Activated naive CD8-positive, alpha-beta T cell treated with anti-CD3 and anti-CD28 coated beads for 36 hours (primary cell): ENCODE measurements at regions not wholly inside any gene's neighbourhood (a gene's known extent, or its start where the extent isn't known, plus 50 kb on each side); places are given as distances from the start of the nearest gene placed in this dataset.

ENCODE experiments used
- DNase-seq: peaks from one replicate; pipeline ENCODE4 v3.0.0; 2021
- H3K27ac Mint-ChIP-seq: one replicate; pipeline ENCODE4 v1.8.0; 2022; ENCODE audit warnings: mild to moderate bottlenecking, moderate library complexity, mixed read lengths
- H3K27me3 Mint-ChIP-seq: one replicate; pipeline ENCODE4 v1.8.0; 2022; ENCODE audit warnings: mild to moderate bottlenecking, mixed read lengths
- H3K36me3 Mint-ChIP-seq: one replicate; pipeline ENCODE4 v1.8.0; 2021; ENCODE audit warnings: mild to moderate bottlenecking, mixed read lengths
- H3K4me1 Mint-ChIP-seq: one replicate; pipeline ENCODE4 v1.8.0; 2021; ENCODE audit warnings: mixed read lengths
- H3K4me3 Mint-ChIP-seq: one replicate; pipeline ENCODE4 v1.8.0; 2022; ENCODE audit warnings: mild to moderate bottlenecking, moderate library complexity, mixed read lengths
- H3K9me3 Mint-ChIP-seq: one replicate; pipeline ENCODE4 v1.8.0; 2022; ENCODE audit warnings: mixed read lengths

GRCh38 chr9:28923351-28923750 lies 1350.1 kb upstream of the C9orf72 start:
- Mint-ChIP-seq H3K27ac (no peak overlapping the region), H3K36me3 (no peaks in the 10 kb centered on the region), H3K4me3 (no peak overlapping the region), H3K27me3 (no peaks in the 10 kb centered on the region), H3K9me3 (peaks cover 3% of the 10 kb centered on the region), H3K4me1 (no peaks in the 10 kb centered on the region)
- DNase-seq: no peak

- no peak for DNase-seq
- Mint-ChIP-seq H3K36me3 (no peaks in the 10 kb centered on the region), H3K4me1 (no peaks in the 10 kb centered on the region), H3K27me3 (no peaks in the 10 kb centered on the region), H3K9me3 (peaks cover 3% of the 10 kb centered on the region), H3K27ac (no peak overlapping the region), H3K4me3 (no peak overlapping the region)
These were observed 1351.9 kb upstream of the C9orf72 start for GRCh38 chr9:28925157-28925556.

GRCh38 chr9:28926306-28926705 lies 1353.0 kb upstream of the C9orf72 start:
- peaks cover 3% of the 10 kb centered on the region for H3K9me3 Mint-ChIP-seq
- H3K4me1 Mint-ChIP-seq: no peaks in the 10 kb centered on the region
- DNase-seq: no peak
- H3K27ac Mint-ChIP-seq: no peak overlapping the region
- H3K27me3 Mint-ChIP-seq: no peaks in the 10 kb centered on the region
- no peak overlapping the region for H3K4me3 Mint-ChIP-seq
- no peaks in the 10 kb centered on the region for H3K36me3 Mint-ChIP-seq

- no peaks in the 10 kb centered on the region for H3K36me3 Mint-ChIP-seq
- H3K9me3 Mint-ChIP-seq: peaks cover 3% of the 10 kb centered on the region
- H3K27ac Mint-ChIP-seq: no peak overlapping the region
- H3K4me1 Mint-ChIP-seq: no peaks in the 10 kb centered on the region
- H3K27me3 Mint-ChIP-seq: no peaks in the 10 kb centered on the region
- H3K4me3 Mint-ChIP-seq: no peak overlapping the region
- no peak for DNase-seq
These were observed 1354.4 kb upstream of the C9orf72 start for GRCh38 chr9:28927691-28928090.

- Mint-ChIP-seq H3K27me3 (no peaks in the 10 kb centered on the region), H3K4me3 (no peak overlapping the region), H3K27ac (no peak overlapping the region), H3K4me1 (no peaks in the 10 kb centered on the region), H3K36me3 (no peaks in the 10 kb centered on the region), H3K9me3 (peaks cover 7% of the 10 kb centered on the region)
- DNase-seq: no peak
These were observed 1356.2 kb upstream of the C9orf72 start for GRCh38 chr9:28929433-28929832.

- no peaks in the 10 kb centered on the region for H3K27me3 Mint-ChIP-seq
- H3K9me3 Mint-ChIP-seq: peaks cover 7% of the 10 kb centered on the region
- H3K4me3 Mint-ChIP-seq: no peak overlapping the region
- DNase-seq: no peak
- H3K4me1 Mint-ChIP-seq: no peaks in the 10 kb centered on the region
- no peak overlapping the region for H3K27ac Mint-ChIP-seq
- no peaks in the 10 kb centered on the region for H3K36me3 Mint-ChIP-seq
These were observed 1357.5 kb upstream of the C9orf72 start for GRCh38 chr9:28930766-28931165.

- H3K27me3 Mint-ChIP-seq: no peaks in the 10 kb centered on the region
- no peak for DNase-seq
- no peaks in the 10 kb centered on the region for H3K4me1 Mint-ChIP-seq
- no peaks in the 10 kb centered on the region for H3K36me3 Mint-ChIP-seq
- H3K9me3 Mint-ChIP-seq: peaks cover 6% of the 10 kb centered on the region
- no peak overlapping the region for H3K27ac Mint-ChIP-seq
- H3K4me3 Mint-ChIP-seq: no peak overlapping the region
These were observed 1360.8 kb upstream of the C9orf72 start for GRCh38 chr9:28934111-28934510.

GRCh38 chr9:28938981-28939380 lies 1365.7 kb upstream of the C9orf72 start:
- H3K4me1 Mint-ChIP-seq: no peaks in the 10 kb centered on the region
- no peak for DNase-seq
- no peaks in the 10 kb centered on the region for H3K36me3 Mint-ChIP-seq
- no peak overlapping the region for H3K4me3 Mint-ChIP-seq
- no peaks in the 10 kb centered on the region for H3K9me3 Mint-ChIP-seq
- no peak overlapping the region for H3K27ac Mint-ChIP-seq
- H3K27me3 Mint-ChIP-seq: no peaks in the 10 kb centered on the region

- H3K27ac Mint-ChIP-seq: no peak overlapping the region
- no peak overlapping the region for H3K4me3 Mint-ChIP-seq
- no peaks in the 10 kb centered on the region for H3K4me1 Mint-ChIP-seq
- no peaks in the 10 kb centered on the region for H3K9me3 Mint-ChIP-seq
- H3K36me3 Mint-ChIP-seq: no peaks in the 10 kb centered on the region
- DNase-seq: no peak
- no peaks in the 10 kb centered on the region for H3K27me3 Mint-ChIP-seq
These were observed 1368.6 kb upstream of the C9orf72 start for GRCh38 chr9:28941856-28942255.

GRCh38 chr9:28942941-28943340 lies 1369.7 kb upstream of the C9orf72 start:
- Mint-ChIP-seq H3K4me1 (no peaks in the 10 kb centered on the region), H3K27ac (no peak overlapping the region), H3K4me3 (no peak overlapping the region), H3K27me3 (no peaks in the 10 kb centered on the region), H3K36me3 (no peaks in the 10 kb centered on the region), H3K9me3 (no peaks in the 10 kb centered on the region)
- DNase-seq: no peak

GRCh38 chr9:28946648-28947047 lies 1373.4 kb upstream of the C9orf72 start:
- no peak for DNase-seq
- Mint-ChIP-seq H3K27ac (no peak overlapping the region), H3K4me3 (no peak overlapping the region), H3K36me3 (no peaks in the 10 kb centered on the region), H3K27me3 (no peaks in the 10 kb centered on the region), H3K4me1 (no peaks in the 10 kb centered on the region), H3K9me3 (peaks cover 11% of the 10 kb centered on the region)

- peaks cover 11% of the 10 kb centered on the region for H3K9me3 Mint-ChIP-seq
- H3K36me3 Mint-ChIP-seq: no peaks in the 10 kb centered on the region
- no peaks in the 10 kb centered on the region for H3K27me3 Mint-ChIP-seq
- H3K27ac Mint-ChIP-seq: no peak overlapping the region
- no peak overlapping the region for H3K4me3 Mint-ChIP-seq
- no peaks in the 10 kb centered on the region for H3K4me1 Mint-ChIP-seq
- DNase-seq: no peak
These were observed 1378.7 kb upstream of the C9orf72 start for GRCh38 chr9:28951945-28952344.

GRCh38 chr9:28956116-28956880 lies 1383.0 kb upstream of the C9orf72 start:
- H3K27ac Mint-ChIP-seq: no peak overlapping the region
- no peaks in the 10 kb centered on the region for H3K9me3 Mint-ChIP-seq
- no peaks in the 10 kb centered on the region for H3K4me1 Mint-ChIP-seq
- H3K4me3 Mint-ChIP-seq: no peak overlapping the region
- H3K27me3 Mint-ChIP-seq: no peaks in the 10 kb centered on the region
- no peaks in the 10 kb centered on the region for H3K36me3 Mint-ChIP-seq
- no peak for DNase-seq

GRCh38 chr9:28960602-28961001 lies 1387.3 kb upstream of the C9orf72 start:
- Mint-ChIP-seq H3K4me3 (no peak overlapping the region), H3K27ac (no peak overlapping the region), H3K4me1 (no peaks in the 10 kb centered on the region), H3K36me3 (no peaks in the 10 kb centered on the region), H3K9me3 (no peaks in the 10 kb centered on the region), H3K27me3 (no peaks in the 10 kb centered on the region)
- no peak for DNase-seq

GRCh38 chr9:28961623-28962022 lies 1388.3 kb upstream of the C9orf72 start:
- Mint-ChIP-seq H3K4me3 (no peak overlapping the region), H3K9me3 (no peaks in the 10 kb centered on the region), H3K27ac (no peak overlapping the region)

GRCh38 chr9:28967226-28967625 lies 1393.9 kb upstream of the C9orf72 start:
- Mint-ChIP-seq H3K4me3 (no peak overlapping the region), H3K27me3 (no peaks in the 10 kb centered on the region), H3K4me1 (no peaks in the 10 kb centered on the region), H3K27ac (no peak overlapping the region), H3K36me3 (no peaks in the 10 kb centered on the region), H3K9me3 (no peaks in the 10 kb centered on the region)
- DNase-seq: no peak

More at GRCh38 chr9:28961623-28962022, 1388.3 kb upstream of the C9orf72 start:
- Mint-ChIP-seq H3K27me3 (no peaks in the 10 kb centered on the region), H3K4me1 (no peaks in the 10 kb centered on the region), H3K36me3 (no peaks in the 10 kb centered on the region)
- DNase-seq: no peak
